DND-41 (cell line): ENCODE measurements at regions not wholly inside any gene's neighbourhood (a gene's known extent, or its start where the extent isn't known, plus 50 kb on each side); places are given as distances from the start of the nearest gene placed in this dataset.

Experiments used
- ATAC-seq: fragments of 200-7000 bp; cut with Tn5 transposase; 3 replicates; pipeline ENCODE4 v1.9.1; 2021; ENCODE audit warnings: low read depth; ENCODE audit not compliant: insufficient read depth
- DNase-seq: peaks from one replicate; pipeline ENCODE4 v3.0.0-alpha.2; 2020
- H2AFZ ChIP-seq: 2 replicates; pipeline ENCODE4 v1.6.0; 2012; ENCODE audit warnings: low read depth, low read length
- H3K27ac ChIP-seq: 2 replicates; pipeline ENCODE4 v1.5.1; 2012; ENCODE audit warnings: low read length, inconsistent platforms
- H3K27me3 ChIP-seq: fragments of 200-600 bp; sonication (generic); 2 replicates; pipeline ENCODE4 v1.6.0; 2012; ENCODE audit warnings: low read length, mild to moderate bottlenecking, inconsistent platforms; ENCODE audit not compliant: insufficient read depth, poor library complexity
- H3K36me3 ChIP-seq: 2 replicates; pipeline ENCODE4 v1.5.1; 2012; ENCODE audit warnings: low read length, inconsistent platforms; ENCODE audit not compliant: insufficient read depth
- H3K4me1 ChIP-seq: 2 replicates; pipeline ENCODE4 v1.5.1; 2012; ENCODE audit warnings: mild to moderate bottlenecking, low read length; ENCODE audit not compliant: insufficient read depth
- H3K4me2 ChIP-seq: 2 replicates; pipeline ENCODE4 v1.6.0; 2012; ENCODE audit warnings: mild to moderate bottlenecking, moderate library complexity, low read length, inconsistent platforms; ENCODE audit not compliant: insufficient read depth
- H3K4me3 ChIP-seq, 2 experiments: fragments of 200-600 bp in 1 of 2; shearing (Covaris generic) in 1 of 2; 2 replicates each; pipeline ENCODE4 v1.5.1; 2012 to 2016; ENCODE audit warnings: inconsistent platforms in 2 of 2, low read length in 2 of 2, mild to moderate bottlenecking in 2 of 2, low read depth in 1 of 2, moderate library complexity in 1 of 2
- H3K79me2 ChIP-seq: 2 replicates; pipeline ENCODE4 v1.6.0; 2012; ENCODE audit warnings: low read length, inconsistent platforms; ENCODE audit not compliant: insufficient read depth
- H3K9ac ChIP-seq: 2 replicates; pipeline ENCODE4 v1.6.0; 2012; ENCODE audit warnings: low read depth, mild to moderate bottlenecking, inconsistent platforms, low read length, moderate library complexity
- H3K9me3 ChIP-seq: 2 replicates; pipeline ENCODE4 v1.5.1; 2012; ENCODE audit warnings: low read length, moderate library complexity, mild to moderate bottlenecking, inconsistent platforms; ENCODE audit not compliant: insufficient read depth, severe bottlenecking
- H4K20me1 ChIP-seq: 2 replicates; pipeline ENCODE4 v1.6.0; 2012; ENCODE audit warnings: low read length; ENCODE audit not compliant: insufficient read depth
- CTCF ChIP-seq: IDR thresholded peaks from 2 replicates; pipeline ENCODE4 v1.5.1; 2012; ENCODE audit warnings: borderline replicate concordance, low read length, moderate library complexity, mild to moderate bottlenecking; ENCODE audit not compliant: poor library complexity, severe bottlenecking; ENCODE audit errors: extremely low read depth
- EZH2 ChIP-seq: IDR thresholded peaks from 3 replicates; pipeline ENCODE4 v1.6.1; 2012; ENCODE audit warnings: borderline replicate concordance, low read depth, mild to moderate bottlenecking, moderate library complexity, low read length, inconsistent platforms; ENCODE audit not compliant: severe bottlenecking

GRCh38 chr6:9380568-9380967, 945.2 kb upstream of the SLC35B3 start:
- H4K20me1 ChIP-seq = no peaks in the 10 kb centered on the region
- no peak for ATAC-seq
- no peaks in the 10 kb centered on the region for H3K9me3 ChIP-seq
- no peaks in the 10 kb centered on the region for H3K4me1 ChIP-seq
- no peak overlapping the region for H3K4me3 ChIP-seq
- no peaks in the 10 kb centered on the region for H3K79me2 ChIP-seq
- TF ChIP-seq EZH2 (no peak), CTCF (no peak)
- H3K4me2 ChIP-seq = no peak overlapping the region
- H3K36me3 ChIP-seq = no peaks in the 10 kb centered on the region
- H3K9ac ChIP-seq = no peak overlapping the region
- no peak for DNase-seq
- no peak overlapping the region for H3K27ac ChIP-seq
- no peaks in the 10 kb centered on the region for H3K27me3 ChIP-seq
- H2AFZ ChIP-seq = no peak overlapping the region

- Histone ChIP-seq H3K36me3 (no peaks in the 10 kb centered on the region), H4K20me1 (no peaks in the 10 kb centered on the region), H3K4me3 (no peak overlapping the region), H2AFZ (no peak overlapping the region), H3K4me2 (no peak overlapping the region), H3K4me1 (no peaks in the 10 kb centered on the region), H3K79me2 (no peaks in the 10 kb centered on the region), H3K9me3 (no peaks in the 10 kb centered on the region), H3K27me3 (no peaks in the 10 kb centered on the region), H3K27ac (no peak overlapping the region), H3K9ac (no peak overlapping the region)
- TF ChIP-seq EZH2 (no peak), CTCF (no peak)
- no peak for ATAC-seq
- no peak for DNase-seq
These were observed 938.0 kb upstream of the SLC35B3 start for GRCh38 chr6:9373308-9373707.

GRCh38 chr6:9370480-9370879, 935.1 kb upstream of the SLC35B3 start:
- H3K4me1 ChIP-seq = no peaks in the 10 kb centered on the region
- no peak overlapping the region for H3K4me3 ChIP-seq
- no peaks in the 10 kb centered on the region for H3K27me3 ChIP-seq
- H3K79me2 ChIP-seq = no peaks in the 10 kb centered on the region
- DNase-seq (no peak), ATAC-seq (no peak)
- H3K27ac ChIP-seq = no peak overlapping the region
- H3K9ac ChIP-seq = no peak overlapping the region
- H3K36me3 ChIP-seq = no peaks in the 10 kb centered on the region
- no peak overlapping the region for H2AFZ ChIP-seq
- H3K9me3 ChIP-seq = no peaks in the 10 kb centered on the region
- no peak for TF ChIP-seq EZH2
- no peak for TF ChIP-seq CTCF
- no peak overlapping the region for H3K4me2 ChIP-seq
- H4K20me1 ChIP-seq = no peaks in the 10 kb centered on the region

- Histone ChIP-seq H3K4me2 (no peak overlapping the region), H2AFZ (no peak overlapping the region), H3K27ac (no peak overlapping the region), H4K20me1 (no peaks in the 10 kb centered on the region), H3K9me3 (peaks cover 4% of the 10 kb centered on the region), H3K4me1 (no peaks in the 10 kb centered on the region), H3K79me2 (no peaks in the 10 kb centered on the region), H3K9ac (no peak overlapping the region), H3K4me3 (no peak overlapping the region), H3K27me3 (no peaks in the 10 kb centered on the region), H3K36me3 (no peaks in the 10 kb centered on the region)
- TF ChIP-seq EZH2 (no peak), CTCF (no peak)
- ATAC-seq = no peak
- DNase-seq = no peak
These were observed 930.0 kb upstream of the SLC35B3 start for GRCh38 chr6:9365378-9365777.
